ENCODE measurements at regions not wholly inside any gene's neighbourhood (a gene's known extent, or its start where the extent isn't known, plus 50 kb on each side); places are given as distances from the start of the nearest gene placed in this dataset.

GRCh38 chr10:89944138-89944537 is 242.7 kb downstream of the KIF20B start:
- no peak for TF ChIP-seq CTCF (optimal IDR thresholded peaks at IDR 0.05 in 1 of 3, IDR thresholded peaks at IDR 0.05 in 1 of 3, conservative IDR thresholded peaks at IDR 0.05 in 1 of 3; ENCODE audit: extremely low read depth in 1 of 3, insufficient read depth in 2 of 3, low read length in 3 of 3)
- no peak for TF ChIP-seq EZH2 (IDR thresholded peaks at IDR 0.05; ENCODE audit: low read length)
